GM18868 (cell line): ENCODE measurements at regions not wholly inside any gene's neighbourhood (a gene's known extent, or its start where the extent isn't known, plus 50 kb on each side); places are given as distances from the start of the nearest gene placed in this dataset.

Experiments used
- ATAC-seq: cut with Tn5 transposase; IDR thresholded peaks from one replicate; pipeline ENCODE4 v1.9.1; 2021; ENCODE audit warnings: mild to moderate bottlenecking, moderate library complexity; ENCODE audit not compliant: unreplicated experiment

- no peak for ATAC-seq
Observed at GRCh38 chr11:129723146-129723760, 92.4 kb upstream of the TMEM45B start.

- no peak for ATAC-seq
Observed at GRCh38 chr11:129723761-129724162, 91.9 kb upstream of the TMEM45B start.

GRCh38 chr11:129724866-129725265, 90.8 kb upstream of the TMEM45B start:
- ATAC-seq: no peak

- no peak for ATAC-seq
Observed at GRCh38 chr11:129726179-129726578, 89.5 kb upstream of the TMEM45B start.

GRCh38 chr11:129728581-129728980, 87.1 kb upstream of the TMEM45B start:
- ATAC-seq: no peak

- no peak for ATAC-seq
Observed at GRCh38 chr11:129729216-129729615, 86.4 kb upstream of the TMEM45B start.

- ATAC-seq: no peak
Observed at GRCh38 chr11:129729823-129730222, 85.8 kb upstream of the TMEM45B start.

- no peak for ATAC-seq
Observed at GRCh38 chr11:129731316-129731715, 84.3 kb upstream of the TMEM45B start.

GRCh38 chr11:129732941-129733340, 82.7 kb upstream of the TMEM45B start:
- no peak for ATAC-seq

GRCh38 chr11:129733384-129733783, 82.3 kb upstream of the TMEM45B start:
- no peak for ATAC-seq

- ATAC-seq: no peak
Observed at GRCh38 chr11:129733981-129734380, 81.7 kb upstream of the TMEM45B start.

- ATAC-seq: no peak
Observed at GRCh38 chr11:129734654-129735053, 81.0 kb upstream of the TMEM45B start.

- ATAC-seq: no peak
Observed at GRCh38 chr11:129737831-129738230, 77.8 kb upstream of the TMEM45B start.

- no peak for ATAC-seq
Observed at GRCh38 chr11:129738242-129738641, 77.4 kb upstream of the TMEM45B start.

- no peak for ATAC-seq
Observed at GRCh38 chr11:129739339-129739738, 76.3 kb upstream of the TMEM45B start.

- ATAC-seq: no peak
Observed at GRCh38 chr11:129740125-129740719, 75.4 kb upstream of the TMEM45B start.

GRCh38 chr11:129743112-129743815, 72.4 kb upstream of the TMEM45B start:
- ATAC-seq: no peak

GRCh38 chr11:129747071-129747470, 68.6 kb upstream of the TMEM45B start:
- ATAC-seq: no peak

GRCh38 chr11:129749141-129749540, 66.5 kb upstream of the TMEM45B start:
- ATAC-seq: no peak

- peak; percentile 91 for ATAC-seq
Observed at GRCh38 chr11:129750343-129751292, 65.0 kb upstream of the TMEM45B start.

- ATAC-seq: no peak
Observed at GRCh38 chr11:129751511-129751910, 64.1 kb upstream of the TMEM45B start.
